Cerebellar cortex (tissue), 1 donor: ENCODE measurements at regions not wholly inside any gene's neighbourhood (a gene's known extent, or its start where the extent isn't known, plus 50 kb on each side); places are given as distances from the start of the nearest gene placed in this dataset.
"Not testable (repeated sequence)": the region's sequence is repeated elsewhere in the genome, so short reads cannot be mapped to it uniquely, and the experiment has no call there.

Experiments
- DNase-seq: peaks from one replicate; pipeline ENCODE4 v3.0.0-alpha.2; 2015; ENCODE audit warnings: low spot score

DNA sequence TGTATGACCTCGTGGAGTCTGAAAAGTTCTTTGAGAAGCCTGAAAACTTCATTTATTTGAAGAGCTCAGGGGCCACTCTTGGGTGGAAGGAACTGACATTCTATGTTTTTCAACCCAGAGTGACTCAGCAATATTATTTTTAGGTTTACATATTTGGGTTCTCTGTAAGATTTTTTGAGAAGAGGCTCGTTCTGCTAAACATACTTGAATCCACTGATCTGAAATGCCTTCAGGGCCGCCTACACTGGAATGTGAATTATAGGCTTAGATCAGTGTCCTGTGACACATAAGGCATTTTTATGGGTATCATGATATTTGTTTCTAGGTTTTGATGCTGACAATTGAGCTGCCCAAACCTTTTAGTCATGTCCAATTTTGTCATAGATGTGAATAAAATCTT lies 86.2 kb downstream of the PSAT1 start:
- no peak for DNase-seq

- DNase-seq, result no peak
These were observed 89.4 kb downstream of the PSAT1 start for GRCh38 chr9:78386348-78386747.

DNA sequence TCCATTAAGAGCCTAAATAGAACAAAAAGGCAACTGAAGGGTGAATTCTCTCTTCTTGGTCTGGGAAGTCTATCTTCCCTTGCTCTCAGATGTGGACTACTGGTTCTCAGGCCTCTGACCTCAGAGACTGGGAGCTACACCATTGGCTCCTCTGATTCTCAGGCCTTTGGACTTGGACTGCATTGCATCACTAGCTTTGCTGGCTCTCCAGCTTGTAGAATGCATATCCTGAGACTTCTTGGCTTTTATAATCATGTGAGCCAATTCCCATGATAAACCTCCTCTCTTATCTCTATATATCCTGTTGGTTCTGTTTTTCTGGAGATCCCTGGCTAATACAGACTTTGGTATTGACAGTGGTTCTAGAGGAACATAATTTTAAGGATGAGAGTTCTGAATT lies 89.8 kb downstream of the PSAT1 start:
- DNase-seq, result peak; percentile 49

DNA sequence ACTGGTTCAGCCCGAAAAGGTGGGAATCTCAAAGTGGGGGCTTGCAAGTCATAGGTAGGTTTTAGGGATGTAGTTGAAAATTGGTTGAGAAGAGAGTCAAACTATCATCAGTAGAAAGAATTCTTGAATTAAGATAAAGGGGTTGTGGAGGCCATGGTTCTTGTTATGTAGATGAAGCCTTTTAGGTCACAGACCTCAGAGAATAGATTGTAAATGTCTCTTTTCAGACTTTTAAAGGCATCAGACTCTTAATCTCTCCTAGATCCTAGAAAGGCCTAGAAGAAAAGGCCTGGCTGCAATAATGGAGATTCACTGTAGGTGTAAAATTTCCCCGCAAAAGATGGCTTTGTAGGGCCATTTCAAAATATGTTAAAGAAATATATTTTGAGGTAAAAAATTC lies 96.4 kb downstream of the PSAT1 start:
- no peak for DNase-seq

DNA sequence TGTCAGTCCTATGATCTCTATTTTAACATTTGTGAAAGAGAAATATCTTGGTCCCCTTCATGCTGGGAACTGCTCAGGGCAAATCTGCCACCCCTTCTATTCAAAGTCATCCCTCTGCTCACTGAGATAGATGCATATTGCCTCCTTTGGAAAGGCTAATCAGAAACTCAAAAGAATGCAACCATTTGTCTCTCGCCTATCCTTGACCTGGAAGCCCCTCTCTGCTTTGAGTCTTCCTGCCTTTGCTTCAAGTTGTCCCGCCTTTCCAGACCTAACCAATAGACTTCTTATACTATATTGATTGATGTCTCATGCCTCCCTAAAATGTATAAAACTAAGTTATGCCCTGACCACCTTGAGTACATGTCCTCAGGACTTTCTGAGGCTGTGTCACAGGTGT lies 97.0 kb downstream of the PSAT1 start:
- DNase-seq, result no peak

DNA sequence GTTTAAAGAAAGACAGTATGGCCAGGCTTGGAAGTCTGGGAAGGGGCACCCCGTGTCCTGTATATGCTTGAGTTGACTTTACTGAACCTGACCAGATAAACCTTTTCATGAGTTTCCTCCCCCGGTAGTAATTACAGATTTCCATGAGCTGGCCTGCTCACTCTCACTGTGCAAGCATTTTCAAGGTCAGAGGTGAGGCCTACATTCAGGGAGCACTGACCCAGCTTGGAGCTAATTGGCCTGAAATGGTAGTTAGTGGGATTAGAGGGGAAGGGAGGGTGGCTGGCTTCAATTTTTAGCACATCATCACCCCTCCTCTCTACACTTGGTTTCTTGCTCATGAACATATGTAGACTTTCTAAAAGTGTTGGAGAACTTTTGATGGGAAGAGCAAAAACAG lies 99.2 kb downstream of the PSAT1 start:
- peak; percentile 74 for DNase-seq

DNA sequence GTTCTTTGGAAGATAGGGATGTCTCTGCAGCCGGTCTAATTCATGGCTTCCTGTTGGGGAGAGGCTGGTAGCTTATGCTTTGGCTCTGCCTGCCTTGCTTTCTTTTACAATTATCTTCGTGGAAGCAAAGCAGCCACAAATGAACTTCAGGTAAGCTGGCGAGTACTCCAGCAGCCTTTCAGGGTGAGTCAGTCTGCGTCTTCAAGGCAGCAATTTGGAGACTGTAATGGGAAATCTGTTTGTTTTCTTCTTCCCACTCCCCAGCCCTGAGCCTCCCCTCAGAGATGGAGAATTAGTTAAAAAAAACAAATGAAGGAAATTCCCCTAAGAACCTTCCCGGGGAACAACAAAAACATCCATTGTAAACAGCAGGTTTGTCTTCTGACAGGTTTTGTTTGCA lies 100.1 kb downstream of the PSAT1 start:
- peak; percentile 64 for DNase-seq

DNA sequence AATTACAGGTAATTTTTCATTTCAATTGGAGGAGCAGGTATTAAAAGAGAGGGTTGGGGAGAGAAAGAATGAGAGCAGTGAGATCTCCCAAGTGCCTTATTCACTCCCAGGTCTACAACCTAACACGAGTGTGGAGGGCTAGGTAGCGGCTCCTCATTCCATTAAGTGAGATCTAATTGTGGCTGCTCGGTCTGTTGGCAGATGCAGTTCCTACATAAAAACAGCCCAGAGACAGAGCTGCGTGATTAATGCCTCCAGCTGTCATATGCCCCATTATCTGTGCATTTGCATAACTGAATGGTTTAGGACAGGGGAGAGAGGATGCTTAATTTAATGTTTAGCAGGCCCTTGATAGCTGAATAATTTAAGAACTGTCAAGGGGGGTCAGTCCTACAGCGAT lies 100.5 kb downstream of the PSAT1 start:
- no peak for DNase-seq

- DNase-seq, result no peak
These were observed 102.2 kb downstream of the PSAT1 start for GRCh38 chr9:78399153-78399552.

DNA sequence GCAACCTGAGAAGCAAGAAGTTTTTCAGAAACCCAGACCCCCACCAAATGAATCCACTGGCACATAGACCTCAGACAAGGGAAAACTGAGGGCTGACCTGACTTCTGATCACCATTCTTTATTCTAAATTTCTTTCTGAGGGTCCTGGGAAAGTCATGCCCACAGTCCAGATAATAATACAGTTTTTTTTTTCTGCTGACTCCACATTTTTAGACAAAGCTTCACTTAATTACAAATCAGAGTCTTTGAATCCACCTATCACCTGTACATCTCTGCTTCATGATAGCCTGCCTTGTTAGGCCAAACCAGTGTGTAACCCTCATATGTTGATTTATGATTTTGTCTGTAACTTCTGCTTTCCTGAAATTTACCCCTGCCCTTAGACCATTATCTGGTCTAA lies 103.6 kb downstream of the PSAT1 start:
- DNase-seq, result no peak

- DNase-seq, result no peak
These were observed 108.5 kb downstream of the PSAT1 start for GRCh38 chr9:78405461-78405860.

DNA sequence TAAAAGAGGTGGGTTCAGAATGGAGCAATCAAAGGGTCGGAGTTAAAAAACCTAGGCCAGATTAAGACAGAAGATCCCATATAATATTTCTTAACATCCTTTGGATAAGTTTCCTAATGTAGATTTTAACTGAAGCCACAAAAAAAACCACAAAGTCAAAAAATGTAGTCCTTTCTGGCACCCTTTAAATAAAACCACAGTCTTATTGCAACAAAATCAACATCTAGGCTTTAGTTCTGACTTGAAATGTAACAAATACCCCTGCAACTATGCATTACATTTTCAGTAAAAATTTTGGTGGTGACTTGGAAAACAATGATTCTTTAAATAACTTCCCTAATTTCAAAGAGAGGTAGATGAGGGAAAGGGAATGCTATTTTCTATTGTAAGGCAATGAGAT lies 109.2 kb downstream of the PSAT1 start:
- no peak for DNase-seq

- no peak for DNase-seq
These were observed 110.0 kb downstream of the PSAT1 start for GRCh38 chr9:78406933-78407332.

DNA sequence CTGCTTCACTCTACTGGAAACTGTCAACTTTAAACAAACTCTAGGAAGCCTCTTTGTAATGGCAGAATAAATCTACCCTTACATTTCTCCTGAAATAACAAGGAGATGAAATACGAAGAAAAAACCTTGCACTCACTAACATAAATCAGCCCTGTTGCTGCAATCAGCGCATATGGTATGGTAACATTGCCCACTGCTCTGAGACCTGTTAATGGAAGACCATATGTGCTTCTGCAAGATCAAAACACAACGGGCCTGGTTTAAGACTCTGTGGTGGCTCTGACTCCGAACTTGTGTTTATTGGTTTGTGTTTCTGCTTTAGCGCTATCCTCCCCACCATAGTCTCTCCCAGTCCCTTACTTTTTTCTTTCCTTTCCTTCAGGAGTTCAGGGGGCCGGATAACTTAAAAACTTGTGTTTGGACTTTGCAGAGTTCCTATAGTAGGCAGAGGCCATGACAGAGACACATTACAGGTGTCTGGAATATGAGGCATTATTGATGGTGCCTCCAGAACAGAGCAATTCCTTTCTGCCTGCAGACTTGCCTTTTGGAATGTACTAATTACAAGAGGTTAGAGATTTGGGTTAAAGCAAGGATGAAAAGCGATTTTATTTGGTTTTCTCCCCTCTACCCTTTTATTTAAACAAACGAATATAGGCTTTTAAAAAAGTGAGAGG lies 110.8 kb downstream of the PSAT1 start:
- no peak for DNase-seq

DNA sequence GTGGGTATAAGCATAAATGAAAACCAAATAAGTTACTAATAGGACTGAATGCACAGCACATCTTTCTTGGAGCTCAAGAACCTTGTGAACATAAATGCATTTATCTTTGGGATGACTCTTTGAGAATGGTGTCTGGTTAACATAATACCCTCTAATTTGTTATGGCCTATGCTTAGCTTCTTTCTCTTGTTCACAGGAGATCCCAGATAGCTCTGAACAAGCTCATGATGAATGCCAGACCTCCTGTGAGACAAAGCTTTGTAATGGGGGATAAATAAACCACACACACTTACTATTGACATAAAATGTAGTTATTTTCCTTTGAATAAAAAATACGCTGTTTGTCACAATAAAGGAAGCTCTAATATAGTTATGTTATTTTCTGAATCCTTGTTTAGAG lies 111.5 kb downstream of the PSAT1 start:
- DNase-seq, result no peak

DNA sequence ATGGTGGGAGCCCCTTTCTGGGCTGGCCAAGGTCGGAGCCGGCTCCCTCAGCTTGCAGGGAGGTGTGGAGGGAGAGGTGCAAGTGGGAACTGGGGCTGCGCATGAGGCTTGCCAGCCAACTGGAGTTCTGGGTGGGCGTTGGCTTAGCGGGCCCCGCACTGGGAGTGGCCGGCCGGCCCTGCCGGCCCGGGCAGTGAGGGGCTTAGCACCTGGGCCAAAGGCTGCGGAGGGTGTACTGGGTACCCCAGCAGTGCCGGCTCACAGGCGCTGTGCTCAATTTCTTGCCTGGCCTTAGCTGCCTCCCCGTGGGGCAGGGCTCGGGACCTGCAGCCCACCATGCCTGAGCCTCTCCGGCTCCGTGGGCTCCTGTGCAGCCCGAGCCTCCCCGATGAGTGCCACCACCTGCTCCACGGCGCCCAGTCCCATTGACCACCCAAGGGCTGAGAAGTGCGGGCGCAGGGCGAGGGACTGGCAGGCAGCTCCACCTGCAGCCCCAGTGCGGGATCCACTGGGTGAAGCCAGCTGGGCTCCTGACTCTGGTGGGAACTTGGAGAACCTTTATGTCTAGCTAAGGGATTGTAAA lies 113.1 kb downstream of the PSAT1 start:
- DNase-seq, result not testable (repeated sequence)

DNA sequence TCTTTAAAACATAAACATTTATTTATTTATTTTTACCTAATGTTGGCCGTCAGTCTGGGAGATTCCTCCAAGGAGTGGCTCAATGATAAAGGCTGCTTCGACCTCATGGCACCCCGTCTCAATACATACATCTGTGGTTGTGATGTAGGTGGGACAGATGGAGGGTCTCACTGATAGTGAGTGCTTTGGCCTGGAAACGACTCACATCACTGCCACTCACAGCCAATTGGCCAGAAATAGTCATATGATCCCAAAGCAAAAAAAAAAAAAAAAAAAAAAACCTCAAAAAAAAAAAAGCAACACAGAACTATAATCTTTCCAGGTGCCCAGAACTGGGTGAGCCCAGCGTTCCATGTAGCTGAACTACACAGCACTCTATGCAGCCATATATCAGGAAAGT lies 125.4 kb downstream of the PSAT1 start:
- no peak for DNase-seq

- DNase-seq, result no peak
These were observed 127.4 kb downstream of the PSAT1 start for GRCh38 chr9:78424299-78424698.

- DNase-seq, result no peak
These were observed 131.7 kb downstream of the PSAT1 start for GRCh38 chr9:78428640-78429039.

DNA sequence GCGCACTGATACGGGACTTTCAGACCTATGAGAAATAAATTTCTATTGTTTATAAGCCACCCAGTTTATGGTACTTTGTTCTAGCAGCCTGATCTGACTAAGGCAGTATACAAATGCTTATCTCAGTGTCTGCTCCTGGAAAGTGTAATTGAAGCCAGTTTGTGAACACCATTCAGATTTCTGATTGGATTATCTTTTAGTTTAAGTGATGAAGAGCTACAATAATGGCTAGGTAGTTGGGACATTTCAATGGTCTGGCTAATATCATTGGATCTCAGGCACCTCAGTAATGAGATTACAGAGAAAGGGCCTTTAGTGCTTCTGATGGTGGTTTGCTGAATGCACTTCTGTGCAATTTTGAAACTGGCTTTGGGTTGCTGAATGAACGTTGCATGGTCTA lies 133.5 kb downstream of the PSAT1 start:
- DNase-seq, result no peak

DNA sequence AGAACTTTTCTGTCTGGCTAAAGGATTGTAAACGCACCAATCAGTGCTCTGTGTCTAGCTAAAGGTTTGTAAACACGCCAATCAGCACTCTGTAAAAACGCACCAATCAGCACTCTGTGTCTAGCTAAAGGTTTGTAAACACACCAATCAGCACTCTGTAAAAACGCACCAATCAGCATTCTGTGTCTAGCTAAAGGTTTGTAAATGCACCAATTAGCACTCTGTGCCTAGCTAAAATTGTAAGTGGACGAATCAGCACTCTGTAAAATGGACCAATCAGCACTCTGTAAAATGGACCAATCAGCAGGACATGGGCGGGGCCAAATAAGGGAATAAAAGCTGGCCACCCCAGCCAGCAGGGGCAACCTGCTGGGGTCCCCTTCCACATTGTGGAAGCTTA lies 134.1 kb downstream of the PSAT1 start:
- not testable (repeated sequence) for DNase-seq

GRCh38 chr9:78436873-78437272 lies 139.9 kb downstream of the PSAT1 start:
- DNase-seq, result peak; percentile 54

- DNase-seq, result peak; percentile 63
These were observed 140.4 kb downstream of the PSAT1 start for GRCh38 chr9:78437296-78437695.

DNA sequence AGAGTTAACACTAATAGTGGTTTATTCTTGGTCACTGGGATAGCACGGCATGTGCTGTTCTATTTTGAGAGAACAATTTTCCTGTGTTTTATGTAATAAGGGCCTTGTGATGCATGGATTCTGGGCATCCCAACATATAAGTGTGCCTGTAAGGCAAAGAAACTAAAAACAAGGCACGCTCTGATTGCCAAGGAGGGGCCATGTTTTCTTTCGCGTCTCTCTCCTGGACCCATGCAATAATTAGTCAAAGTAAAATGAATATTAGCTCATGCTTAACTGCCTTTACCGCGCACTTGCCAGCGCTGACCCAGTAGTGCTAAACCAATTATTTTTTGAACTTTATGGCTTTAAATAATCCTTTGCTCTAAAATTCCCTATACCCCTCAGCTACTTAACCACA lies 140.9 kb downstream of the PSAT1 start:
- peak; percentile 54 for DNase-seq
